IMR-90 (cell line): ENCODE measurements at regions not wholly inside any gene's neighbourhood (a gene's known extent, or its start where the extent isn't known, plus 50 kb on each side); places are given as distances from the start of the nearest gene placed in this dataset.

Experiments
- ATAC-seq: fragments of 200-7000 bp; cut with Tn5 transposase; 2 replicates; pipeline ENCODE4 v1.9.1; 2020; ENCODE audit warnings: low read depth, mild to moderate bottlenecking, moderate library complexity
- BruUV-seq: library from RNA; stranded (reverse); fragments of 400-500 nt; replicated peaks from 2 replicates; lab custom pipeline; 2021; lab: Mats Ljungman, UMichigan
- CTCF ChIA-PET: fragments of 300-600 bp; formaldehyde crosslinking; extraction: SDS; loops from one replicate; lab custom pipeline; 2021; ENCODE audit warnings: antibody characterized with exemption; lab: Yijun Ruan, JAX
- POLR2A ChIA-PET: fragments of 300-600 bp; sonication (Branson Sonifier 250); formaldehyde crosslinking; loops from one replicate; lab custom pipeline; 2022; ENCODE audit warnings: antibody characterized with exemption; ENCODE audit not compliant: unreplicated experiment; lab: Charles Lee
- DNase-seq: peaks from one replicate; pipeline ENCODE4 v3.0.0; 2013
- H2AFZ ChIP-seq: replicated peaks from 2 replicates; pipeline ENCODE3; 2013; ENCODE audit warnings: low read length, mild to moderate bottlenecking; ENCODE audit not compliant: poor library complexity
- H2AK5ac ChIP-seq: 2 replicates; pipeline ENCODE4 v1.6.1; 2013; ENCODE audit warnings: low read depth, low read length, inconsistent platforms
- H2AK9ac ChIP-seq: replicated peaks from 2 replicates; pipeline ENCODE3; 2013; ENCODE audit warnings: mild to moderate bottlenecking, low read depth, low read length, moderate library complexity; ENCODE audit not compliant: poor library complexity
- H2BK120ac ChIP-seq: 2 replicates; pipeline ENCODE4 v1.6.1; 2013; ENCODE audit warnings: low read depth, low read length, inconsistent platforms
- H2BK15ac ChIP-seq: 3 replicates; pipeline ENCODE4 v1.6.1; 2013; ENCODE audit warnings: low read depth, low read length, inconsistent platforms
- H2BK20ac ChIP-seq: 2 replicates; pipeline ENCODE4 v1.6.1; 2013; ENCODE audit warnings: low read depth, mild to moderate bottlenecking, inconsistent platforms, low read length, moderate library complexity
- H2BK5ac ChIP-seq: 2 replicates; pipeline ENCODE4 v1.6.1; 2013; ENCODE audit warnings: mild to moderate bottlenecking, low read depth, low read length, inconsistent platforms; ENCODE audit not compliant: poor library complexity, severe bottlenecking
- H3K14ac ChIP-seq: replicated peaks from 2 replicates; pipeline ENCODE4 v1.6.1; 2013; ENCODE audit warnings: low read depth, low read length, inconsistent platforms
- H3K18ac ChIP-seq: 2 replicates; pipeline ENCODE4 v1.6.1; 2013; ENCODE audit warnings: low read depth, low read length, control low read depth
- H3K23ac ChIP-seq: 2 replicates; pipeline ENCODE4 v1.6.1; 2013; ENCODE audit warnings: low read depth, low read length, inconsistent platforms
- H3K27ac ChIP-seq: 2 replicates; pipeline ENCODE4 v1.5.1; 2013; ENCODE audit warnings: mild to moderate bottlenecking, control low read depth, low read length; ENCODE audit not compliant: insufficient read depth
- H3K27me3 ChIP-seq: 2 replicates; pipeline ENCODE4 v1.6.1; 2013; ENCODE audit warnings: low read length; ENCODE audit not compliant: control insufficient read depth, insufficient read depth
- H3K36me3 ChIP-seq: 2 replicates; pipeline ENCODE4 v1.6.1; 2013; ENCODE audit warnings: low read length, mixed read lengths; ENCODE audit not compliant: control insufficient read depth, insufficient read depth
- H3K4ac ChIP-seq: 2 replicates; pipeline ENCODE4 v1.6.1; 2013; ENCODE audit warnings: low read depth, low read length, inconsistent platforms
- H3K4me1 ChIP-seq: 2 replicates; pipeline ENCODE4 v1.6.1; 2013; ENCODE audit warnings: low read length, mixed read lengths; ENCODE audit not compliant: control insufficient read depth, insufficient read depth
- H3K4me2 ChIP-seq: 2 replicates; pipeline ENCODE4 v1.6.1; 2013; ENCODE audit warnings: low read depth, mild to moderate bottlenecking, control low read depth, low read length, moderate library complexity
- H3K4me3 ChIP-seq: 2 replicates; pipeline ENCODE4 v1.5.1; 2013; ENCODE audit warnings: low read depth, mild to moderate bottlenecking, control low read depth, low read length, moderate library complexity; ENCODE audit not compliant: insufficient read depth
- H3K56ac ChIP-seq: 2 replicates; pipeline ENCODE4 v1.6.1; 2013; ENCODE audit warnings: low read length, inconsistent platforms; ENCODE audit not compliant: insufficient read depth; ENCODE audit errors: extremely low read depth
- H3K79me1 ChIP-seq, 2 experiments: 2 replicates each; pipeline ENCODE4 v1.6.1; 2013; ENCODE audit warnings: low read length in 2 of 2, inconsistent platforms in 1 of 2, low read depth in 1 of 2
- H3K9ac ChIP-seq: 2 replicates; pipeline ENCODE4 v1.6.1; 2013; ENCODE audit warnings: low read depth, low read length, control low read depth
- H3K9me1 ChIP-seq: 2 replicates; pipeline ENCODE4 v1.6.1; 2013; ENCODE audit warnings: low read length, inconsistent platforms; ENCODE audit not compliant: insufficient read depth
- H3K9me3 ChIP-seq: 2 replicates; pipeline ENCODE4 v1.6.1; 2013; ENCODE audit warnings: low read length; ENCODE audit not compliant: control insufficient read depth, insufficient read depth
- H4K20me1 ChIP-seq: 2 replicates; pipeline ENCODE4 v1.6.1; 2013; ENCODE audit warnings: low read length, inconsistent platforms; ENCODE audit not compliant: insufficient read depth
- H4K5ac ChIP-seq: 2 replicates; pipeline ENCODE4 v1.6.1; 2013; ENCODE audit warnings: mild to moderate bottlenecking, low read depth, low read length, control low read depth
- H4K8ac ChIP-seq, 2 experiments: 2 replicates each; pipeline ENCODE4 v1.6.1; 2013; ENCODE audit warnings: low read depth in 2 of 2, low read length in 2 of 2, control low read depth in 1 of 2, inconsistent platforms in 1 of 2
- H4K91ac ChIP-seq: 2 replicates; pipeline ENCODE4 v1.6.1; 2013; ENCODE audit warnings: low read depth, low read length, inconsistent platforms; ENCODE audit not compliant: insufficient read depth
- BHLHE40 ChIP-seq: fragments of 150-350 bp; IDR thresholded peaks from 2 replicates; pipeline ENCODE4 v1.6.1; 2016; ENCODE audit warnings: mild to moderate bottlenecking, low read depth, low read length
- CEBPB ChIP-seq: IDR thresholded peaks from 2 replicates; pipeline ENCODE4 v1.6.1; 2012; ENCODE audit warnings: low read depth, low read length, improper control_type of control experiment
- CHD1 ChIP-seq: IDR thresholded peaks from 2 replicates; pipeline ENCODE4 v1.6.1; 2012; ENCODE audit warnings: low read depth, low read length, improper control_type of control experiment
- CTCF ChIP-seq: conservative IDR thresholded peaks from 2 replicates; pipeline ENCODE4 v1.5.1; 2012; ENCODE audit warnings: mild to moderate bottlenecking, low read depth, low read length, improper control_type of control experiment
- FOS ChIP-seq: fragments of 150-350 bp; IDR thresholded peaks from 2 replicates; pipeline ENCODE4 v1.6.1; 2016; ENCODE audit warnings: low read depth, low read length
- MAFK ChIP-seq: IDR thresholded peaks from 2 replicates; pipeline ENCODE4 v1.6.1; 2012; ENCODE audit warnings: low read depth, low read length, improper control_type of control experiment
- MAZ ChIP-seq: IDR thresholded peaks from 2 replicates; pipeline ENCODE4 v1.6.1; 2012; ENCODE audit warnings: low read depth, mild to moderate bottlenecking, low read length, improper control_type of control experiment, moderate library complexity, borderline replicate concordance
- MXI1 ChIP-seq: IDR thresholded peaks from 2 replicates; pipeline ENCODE4 v1.6.1; 2012; ENCODE audit warnings: low read depth, mild to moderate bottlenecking, low read length, moderate library complexity, borderline replicate concordance
- NFE2L2 ChIP-seq: fragments of 150-350 bp; IDR thresholded peaks from 2 replicates; pipeline ENCODE4 v1.6.1; 2016; ENCODE audit warnings: low read depth, mild to moderate bottlenecking, low read length
- POLR2A ChIP-seq: IDR thresholded peaks from 2 replicates; pipeline ENCODE4 v1.6.1; 2012; ENCODE audit warnings: mild to moderate bottlenecking, low read depth, low read length
- RAD21 ChIP-seq: IDR thresholded peaks from 2 replicates; pipeline ENCODE4 v1.6.1; 2012; ENCODE audit warnings: low read length, improper control_type of control experiment
- RCOR1 ChIP-seq: IDR thresholded peaks from 2 replicates; pipeline ENCODE4 v1.6.1; 2012; ENCODE audit warnings: mild to moderate bottlenecking, low read length, improper control_type of control experiment; ENCODE audit not compliant: insufficient replicate concordance
- RFX5 ChIP-seq: IDR thresholded peaks from 2 replicates; pipeline ENCODE4 v1.8.0; 2012; ENCODE audit warnings: low read depth, mild to moderate bottlenecking, low read length, moderate library complexity
- SMC3 ChIP-seq: fragments of 150-350 bp; IDR thresholded peaks from 2 replicates; pipeline ENCODE4 v1.6.1; 2016; ENCODE audit warnings: low read depth, mild to moderate bottlenecking, antibody characterized with exemption, low read length, moderate library complexity
- USF2 ChIP-seq: fragments of 150-350 bp; IDR thresholded peaks from 2 replicates; pipeline ENCODE4 v1.6.1; 2017; ENCODE audit warnings: mild to moderate bottlenecking, antibody characterized with exemption, low read length, low read depth
- WGBS, 2 experiments: methylation state at CpG; one replicate each; pipeline versions ENCODE4 v1.1.5 to v1.1.7; 2013; ENCODE audit warnings: missing lambda C conversion rate in 2 of 2; ENCODE audit not compliant: insufficient read length in 1 of 2; ENCODE audit errors: extremely low coverage in 2 of 2; 5-methylcytosine and 5-hydroxymethylcytosine counted together
- dilution Hi-C: fragments of 300-500 bp; cut with HindIII; formaldehyde crosslinking; loops from one replicate; pipeline ENCODE4 v1.14.3; 2018; ENCODE audit warnings: low sequenced_read_pairs; ENCODE audit not compliant: unreplicated experiment
- in situ Hi-C: fragments of 300-500 bp; cut with MboI; formaldehyde crosslinking; loops from 3 replicates; pipeline ENCODE4 v1.14.3; 2019; ENCODE audit warnings: low sequenced_read_pairs, inconsistent platforms, mixed read lengths
- intact Hi-C: fragments of 100-400 bp; cut with micrococcal nuclease; formaldehyde crosslinking; loops from 2 replicates; pipeline ENCODE4 v1.10.0; 2022
- TF ChIP-seq, protein P1 (sequence below): fragments of 150-350 bp; IDR thresholded peaks from 2 replicates; pipeline ENCODE4 v1.6.1; 2016; ENCODE audit warnings: low read depth, mild to moderate bottlenecking, low read length, moderate library complexity, borderline replicate concordance

GRCh38 chrX:123093792-123094191, 90.3 kb upstream of the GRIA3 start:
- H4K8ac ChIP-seq = no peak overlapping the region
- H2BK15ac ChIP-seq = no peak overlapping the region
- H4K5ac ChIP-seq = no peak overlapping the region
- intact Hi-C loops = no loop called here
- H4K91ac ChIP-seq = no peak overlapping the region
- CTCF ChIA-PET = interaction anchor here (1.6 kb wide), 1 partner anchor 15 kb away, joined by 4 read pairs; no protein-coding TSS in a partner anchor
- H4K20me1 ChIP-seq = no peaks in the 10 kb centered on the region
- no peaks in the 10 kb centered on the region for H3K4me1 ChIP-seq
- H3K4ac ChIP-seq = no peak overlapping the region
- H3K14ac ChIP-seq = no peak overlapping the region
- H3K27ac ChIP-seq = no peak overlapping the region
- DNase-seq (no peak), ATAC-seq (no peak)
- H2AFZ ChIP-seq = no peak overlapping the region
- H3K27me3 ChIP-seq = no peaks in the 10 kb centered on the region
- H2AK9ac ChIP-seq = no peak overlapping the region
- H2BK120ac ChIP-seq = no peak overlapping the region
- H3K4me2 ChIP-seq = no peak overlapping the region
- no TSS peak for BruUV-seq
- H3K79me1 ChIP-seq = no peaks in the 10 kb centered on the region
- H2BK5ac ChIP-seq = no peak overlapping the region
- H3K23ac ChIP-seq = no peak overlapping the region
- no peaks in the 10 kb centered on the region for H3K9me3 ChIP-seq
- no CpG with 5 or more reads among the region's 2 CpGs for WGBS, 2 experiments
- POLR2A ChIA-PET = no interaction called here
- no peaks in the 10 kb centered on the region for H3K36me3 ChIP-seq
- no peak overlapping the region for H2BK20ac ChIP-seq
- no peak overlapping the region for H3K18ac ChIP-seq
- in situ Hi-C loops = no loop called here
- H2AK5ac ChIP-seq = no peak overlapping the region
- dilution Hi-C loops = no loop called here
- H3K9me1 ChIP-seq = no peaks in the 10 kb centered on the region
- H3K4me3 ChIP-seq = no peak overlapping the region
- no peak for TF ChIP-seq BHLHE40
- TF ChIP-seq RCOR1 = no peak
- no peak for TF ChIP-seq NFE2L2
- no peak for TF ChIP-seq SMC3
- no peak for TF ChIP-seq POLR2A
- TF ChIP-seq, protein P1, sequence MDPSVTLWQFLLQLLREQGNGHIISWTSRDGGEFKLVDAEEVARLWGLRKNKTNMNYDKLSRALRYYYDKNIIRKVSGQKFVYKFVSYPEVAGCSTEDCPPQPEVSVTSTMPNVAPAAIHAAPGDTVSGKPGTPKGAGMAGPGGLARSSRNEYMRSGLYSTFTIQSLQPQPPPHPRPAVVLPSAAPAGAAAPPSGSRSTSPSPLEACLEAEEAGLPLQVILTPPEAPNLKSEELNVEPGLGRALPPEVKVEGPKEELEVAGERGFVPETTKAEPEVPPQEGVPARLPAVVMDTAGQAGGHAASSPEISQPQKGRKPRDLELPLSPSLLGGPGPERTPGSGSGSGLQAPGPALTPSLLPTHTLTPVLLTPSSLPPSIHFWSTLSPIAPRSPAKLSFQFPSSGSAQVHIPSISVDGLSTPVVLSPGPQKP = no peak
- TF ChIP-seq RAD21 = no peak
- TF ChIP-seq FOS = no peak
- no peak for TF ChIP-seq MXI1
- no peak for TF ChIP-seq USF2
- no peak for TF ChIP-seq MAZ
- TF ChIP-seq CTCF = no peak
- TF ChIP-seq MAFK = no peak
- no peak for TF ChIP-seq RFX5
- TF ChIP-seq CHD1 = no peak
- TF ChIP-seq CEBPB = no peak
- H3K56ac ChIP-seq = no peak overlapping the region
- H3K9ac ChIP-seq = no peak overlapping the region
